Neural crest cell (in vitro differentiated cells): ENCODE measurements at regions not wholly inside any gene's neighbourhood (a gene's known extent, or its start where the extent isn't known, plus 50 kb on each side); places are given as distances from the start of the nearest gene placed in this dataset.

Experiments
- DNase-seq: peaks from one replicate; pipeline ENCODE4 v3.0.0; 2021; ENCODE audit warnings: low read depth, mixed read lengths, low spot score
- H3K27ac Mint-ChIP-seq: one replicate; pipeline ENCODE4 v1.8.0; 2021; ENCODE audit warnings: mild to moderate bottlenecking, mixed read lengths; ENCODE audit not compliant: unreplicated experiment
- H3K27me3 Mint-ChIP-seq: 2 replicates; pipeline ENCODE4 v1.8.0; 2021; ENCODE audit warnings: low read depth, mild to moderate bottlenecking, mixed read lengths
- H3K36me3 Mint-ChIP-seq: 2 replicates; pipeline ENCODE4 v1.8.0; 2021; ENCODE audit warnings: low read depth, mild to moderate bottlenecking, mixed read lengths
- H3K4me1 Mint-ChIP-seq: 2 replicates; pipeline ENCODE4 v1.8.0; 2021; ENCODE audit warnings: mixed read lengths
- H3K4me3 Mint-ChIP-seq: one replicate; pipeline ENCODE4 v1.8.0; 2021; ENCODE audit warnings: mild to moderate bottlenecking, mixed read lengths
- H3K9me3 Mint-ChIP-seq: 2 replicates; pipeline ENCODE4 v1.8.0; 2021; ENCODE audit warnings: mixed read lengths
- CTCF ChIP-seq: fragments of 200-600 bp; sonication (generic); conservative IDR thresholded peaks from 2 replicates; pipeline ENCODE4 v1.5.0; 2021; ENCODE audit warnings: antibody characterized with exemption, mild to moderate bottlenecking

- no peaks in the 10 kb centered on the region for H3K36me3 Mint-ChIP-seq
- DNase-seq = no peak
- H3K27ac Mint-ChIP-seq = no peak overlapping the region
- H3K27me3 Mint-ChIP-seq = no peaks in the 10 kb centered on the region
- H3K4me1 Mint-ChIP-seq = no peaks in the 10 kb centered on the region
- H3K9me3 Mint-ChIP-seq = no peaks in the 10 kb centered on the region
- no peak for TF ChIP-seq CTCF
- H3K4me3 Mint-ChIP-seq = no peak overlapping the region
Observed at GRCh38 chr14:86714575-86714974, 1184.6 kb downstream of the FLRT2 start.

- no peak for DNase-seq
- no peak overlapping the region for H3K27ac Mint-ChIP-seq
- no peak for TF ChIP-seq CTCF
- H3K9me3 Mint-ChIP-seq = no peaks in the 10 kb centered on the region
- no peaks in the 10 kb centered on the region for H3K4me1 Mint-ChIP-seq
- no peaks in the 10 kb centered on the region for H3K27me3 Mint-ChIP-seq
- H3K36me3 Mint-ChIP-seq = no peaks in the 10 kb centered on the region
- no peak overlapping the region for H3K4me3 Mint-ChIP-seq
Observed at GRCh38 chr14:86714153-86714552, 1184.2 kb downstream of the FLRT2 start.

GRCh38 chr14:86712727-86713126 lies 1182.8 kb downstream of the FLRT2 start:
- no peak overlapping the region for H3K4me3 Mint-ChIP-seq
- no peaks in the 10 kb centered on the region for H3K4me1 Mint-ChIP-seq
- no peaks in the 10 kb centered on the region for H3K27me3 Mint-ChIP-seq
- no peak for TF ChIP-seq CTCF
- no peaks in the 10 kb centered on the region for H3K36me3 Mint-ChIP-seq
- DNase-seq = no peak
- no peak overlapping the region for H3K27ac Mint-ChIP-seq
- H3K9me3 Mint-ChIP-seq = no peaks in the 10 kb centered on the region

GRCh38 chr14:86712176-86712575 lies 1182.2 kb downstream of the FLRT2 start:
- H3K9me3 Mint-ChIP-seq = no peaks in the 10 kb centered on the region
- DNase-seq = no peak
- H3K27ac Mint-ChIP-seq = no peak overlapping the region
- no peak for TF ChIP-seq CTCF
- no peaks in the 10 kb centered on the region for H3K4me1 Mint-ChIP-seq
- no peak overlapping the region for H3K4me3 Mint-ChIP-seq
- no peaks in the 10 kb centered on the region for H3K36me3 Mint-ChIP-seq
- no peaks in the 10 kb centered on the region for H3K27me3 Mint-ChIP-seq

- Mint-ChIP-seq H3K27me3 (no peaks in the 10 kb centered on the region), H3K4me3 (no peak overlapping the region), H3K9me3 (peaks cover 7% of the 10 kb centered on the region), H3K27ac (no peak overlapping the region), H3K36me3 (no peaks in the 10 kb centered on the region), H3K4me1 (no peaks in the 10 kb centered on the region)
- DNase-seq = no peak
- no peak for TF ChIP-seq CTCF
Observed at GRCh38 chr14:86708846-86709339, 1178.9 kb downstream of the FLRT2 start.

- peaks cover 7% of the 10 kb centered on the region for H3K9me3 Mint-ChIP-seq
Observed at GRCh38 chr14:86707071-86707470, 1177.1 kb downstream of the FLRT2 start.

More at GRCh38 chr14:86707071-86707470, 1177.1 kb downstream of the FLRT2 start:
- Mint-ChIP-seq H3K4me3 (no peak overlapping the region), H3K27me3 (no peaks in the 10 kb centered on the region), H3K36me3 (no peaks in the 10 kb centered on the region), H3K4me1 (no peaks in the 10 kb centered on the region), H3K27ac (no peak overlapping the region)
- DNase-seq = no peak
- TF ChIP-seq CTCF = no peak
